AG10803 (cell line): ENCODE measurements at regions not wholly inside any gene's neighbourhood (a gene's known extent, or its start where the extent isn't known, plus 50 kb on each side); places are given as distances from the start of the nearest gene placed in this dataset.

Experiments
- DNase-seq: peaks from one replicate; pipeline ENCODE4 v3.0.0; 2010; ENCODE audit warnings: low read depth
- H3K4me3 ChIP-seq: 2 replicates; pipeline ENCODE4 v1.5.1; 2011; ENCODE audit warnings: mild to moderate bottlenecking, low read length, control low read depth
- CTCF ChIP-seq: conservative IDR thresholded peaks from 2 replicates; pipeline ENCODE4 v1.5.1; 2011; ENCODE audit warnings: mild to moderate bottlenecking, low read length, control low read depth, inconsistent platforms

- H3K4me3 ChIP-seq = no peak overlapping the region
- no peak for TF ChIP-seq CTCF
- DNase-seq = peak; percentile 72
Measured at GRCh38 chr11:115674176-115674936, 170.1 kb upstream of the CADM1 start.

GRCh38 chr11:115673720-115674119, 169.5 kb upstream of the CADM1 start:
- no peak for TF ChIP-seq CTCF
- DNase-seq = no peak
- no peak overlapping the region for H3K4me3 ChIP-seq

- peak; percentile 84 for DNase-seq
- no peak for TF ChIP-seq CTCF
- no peak overlapping the region for H3K4me3 ChIP-seq
Measured at GRCh38 chr11:115672999-115673411, 168.8 kb upstream of the CADM1 start.

- no peak for DNase-seq
- no peak overlapping the region for H3K4me3 ChIP-seq
- no peak for TF ChIP-seq CTCF
Measured at GRCh38 chr11:115672412-115672811, 168.2 kb upstream of the CADM1 start.

- no peak overlapping the region for H3K4me3 ChIP-seq
- TF ChIP-seq CTCF = no peak
- no peak for DNase-seq
Measured at GRCh38 chr11:115670538-115671205, 166.5 kb upstream of the CADM1 start.

GRCh38 chr11:115665958-115666357, 161.7 kb upstream of the CADM1 start:
- TF ChIP-seq CTCF = no peak
- DNase-seq = no peak
- no peak overlapping the region for H3K4me3 ChIP-seq
